Pulmonary artery endothelial cell (primary cell): ENCODE measurements at regions not wholly inside any gene's neighbourhood (a gene's known extent, or its start where the extent isn't known, plus 50 kb on each side); places are given as distances from the start of the nearest gene placed in this dataset.

Experiments used
- DNase-seq: peaks from one replicate; pipeline ENCODE4 v3.0.0-alpha.2; 2011; ENCODE audit warnings: low read depth, low spot score

DNA sequence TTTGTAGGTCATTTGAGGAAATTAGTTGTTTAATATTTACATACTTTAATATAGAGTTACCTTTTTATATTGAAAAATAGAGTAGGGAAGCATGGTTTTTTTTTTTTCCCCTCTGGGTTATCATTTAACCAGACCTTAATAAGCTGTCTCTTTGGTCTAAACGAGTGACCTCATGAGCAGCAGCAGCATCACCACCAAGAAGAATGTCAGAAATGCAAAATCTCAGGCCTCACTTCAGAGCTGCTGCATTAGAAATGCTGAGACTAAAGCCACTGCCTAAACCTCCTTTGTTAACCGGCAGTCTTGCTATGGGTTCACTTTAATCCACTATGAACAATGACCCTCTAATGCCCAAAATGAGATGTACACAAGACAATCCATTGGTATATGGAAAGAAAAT, 733.7 kb upstream of the FAM98A start:
- no peak for DNase-seq

GRCh38 chr2:34320056-34320455, 721.0 kb upstream of the FAM98A start:
- no peak for DNase-seq

DNA sequence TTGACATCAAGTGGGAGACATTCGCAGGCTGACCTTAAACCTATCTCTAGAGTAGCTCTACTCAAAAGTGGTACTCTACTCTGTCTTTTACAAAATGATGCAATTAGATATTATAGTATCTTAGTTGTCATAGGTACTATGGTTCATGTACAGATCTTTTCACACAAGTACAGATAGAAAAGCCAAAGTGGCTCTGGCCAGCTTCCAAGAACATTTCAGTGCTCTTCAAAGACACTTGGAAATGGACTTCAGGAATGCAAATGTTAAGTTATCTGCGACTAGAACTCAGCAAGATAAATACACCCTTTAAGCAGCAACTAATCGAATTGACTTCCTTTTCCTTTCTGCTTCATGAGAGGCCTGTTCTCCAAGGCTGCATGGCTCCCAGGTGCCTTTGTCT, 718.7 kb upstream of the FAM98A start:
- no peak for DNase-seq

GRCh38 chr2:34316788-34317187, 717.7 kb upstream of the FAM98A start:
- no peak for DNase-seq

DNA sequence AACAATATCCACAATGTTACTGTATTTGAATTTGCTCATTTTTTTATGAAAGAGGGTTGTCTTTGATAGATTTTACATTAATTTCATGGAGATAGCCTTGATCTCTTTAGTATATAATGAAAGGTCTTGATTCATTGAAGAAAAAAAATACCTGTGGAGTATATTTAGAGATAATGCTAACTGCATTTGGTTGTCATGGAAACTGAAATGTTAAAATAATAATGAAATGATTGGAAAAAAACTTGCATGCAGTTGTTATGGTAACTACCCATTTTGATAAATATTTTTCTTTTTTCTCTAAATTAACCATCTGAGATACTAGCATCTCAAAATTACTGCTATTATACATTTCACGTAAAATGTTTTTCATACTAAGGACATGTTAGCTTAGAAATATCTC, 712.7 kb upstream of the FAM98A start:
- no peak for DNase-seq

GRCh38 chr2:34308140-34308539, 709.0 kb upstream of the FAM98A start:
- no peak for DNase-seq

DNA sequence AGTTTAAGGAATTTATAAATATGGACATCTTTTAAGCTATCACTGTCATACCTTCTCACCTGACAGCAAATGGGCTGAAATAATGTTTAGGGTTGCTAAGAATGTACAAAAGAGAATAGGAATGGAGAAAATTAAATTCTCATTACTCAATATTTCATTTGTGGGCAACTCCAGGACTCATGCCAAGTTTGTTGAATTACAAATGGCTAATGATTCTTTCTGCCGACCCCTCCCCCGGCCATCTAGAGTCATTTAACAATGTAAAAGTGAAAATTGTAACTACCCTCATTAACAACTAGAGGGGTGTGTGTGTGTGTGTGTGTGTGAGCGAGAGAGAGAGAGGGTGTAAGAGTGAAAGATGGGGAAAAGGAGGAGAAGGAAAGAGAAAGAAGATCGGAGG, 708.5 kb upstream of the FAM98A start:
- no peak for DNase-seq

DNA sequence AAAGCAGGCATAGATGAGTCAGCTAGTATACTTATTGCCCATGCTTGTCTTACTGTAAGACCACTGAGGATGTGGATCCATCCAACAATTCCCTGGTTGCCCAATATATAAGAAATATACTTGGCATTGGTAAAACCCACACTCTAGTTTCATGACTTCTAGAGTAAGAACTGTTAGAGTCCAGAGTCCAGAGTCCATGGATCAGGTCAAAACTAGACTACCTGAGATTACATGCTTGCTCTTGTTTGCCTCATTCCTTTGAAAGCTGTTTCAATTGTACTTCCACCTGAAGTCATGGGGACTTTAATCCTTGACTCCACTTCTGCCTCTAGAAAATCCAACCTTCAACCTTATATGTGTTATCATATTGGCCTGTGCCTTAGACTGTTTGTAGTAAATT, 707.6 kb upstream of the FAM98A start:
- no peak for DNase-seq

GRCh38 chr2:34305587-34305986, 706.5 kb upstream of the FAM98A start:
- no peak for DNase-seq

- no peak for DNase-seq
Observed at GRCh38 chr2:34294961-34295360, 695.9 kb upstream of the FAM98A start.

- no peak for DNase-seq
Observed at GRCh38 chr2:34291076-34291475, 692.0 kb upstream of the FAM98A start.

GRCh38 chr2:34288016-34288415, 688.9 kb upstream of the FAM98A start:
- no peak for DNase-seq

DNA sequence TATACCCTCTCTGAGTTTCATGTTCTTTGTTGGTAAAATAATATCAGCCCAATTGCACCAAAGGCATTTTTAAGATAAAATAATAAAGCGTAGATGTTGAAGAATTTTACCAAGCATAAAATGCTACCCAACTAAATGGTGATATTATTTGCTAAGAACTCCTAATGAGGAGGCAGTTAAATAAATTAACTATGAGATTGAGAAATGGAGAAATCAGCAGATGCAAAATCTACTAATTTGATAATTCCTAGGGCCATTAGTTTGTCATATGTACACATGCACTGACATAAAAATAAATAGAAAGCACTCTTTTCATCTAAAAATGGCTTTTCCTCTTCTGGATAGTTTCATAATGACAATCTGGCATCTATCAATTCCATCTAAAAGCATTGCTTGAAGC, 681.5 kb upstream of the FAM98A start:
- DNase-seq, result no peak

GRCh38 chr2:34266908-34267697, 668.0 kb upstream of the FAM98A start:
- DNase-seq, result no peak

- no peak for DNase-seq
Observed at GRCh38 chr2:34261701-34262100, 662.6 kb upstream of the FAM98A start.

DNA sequence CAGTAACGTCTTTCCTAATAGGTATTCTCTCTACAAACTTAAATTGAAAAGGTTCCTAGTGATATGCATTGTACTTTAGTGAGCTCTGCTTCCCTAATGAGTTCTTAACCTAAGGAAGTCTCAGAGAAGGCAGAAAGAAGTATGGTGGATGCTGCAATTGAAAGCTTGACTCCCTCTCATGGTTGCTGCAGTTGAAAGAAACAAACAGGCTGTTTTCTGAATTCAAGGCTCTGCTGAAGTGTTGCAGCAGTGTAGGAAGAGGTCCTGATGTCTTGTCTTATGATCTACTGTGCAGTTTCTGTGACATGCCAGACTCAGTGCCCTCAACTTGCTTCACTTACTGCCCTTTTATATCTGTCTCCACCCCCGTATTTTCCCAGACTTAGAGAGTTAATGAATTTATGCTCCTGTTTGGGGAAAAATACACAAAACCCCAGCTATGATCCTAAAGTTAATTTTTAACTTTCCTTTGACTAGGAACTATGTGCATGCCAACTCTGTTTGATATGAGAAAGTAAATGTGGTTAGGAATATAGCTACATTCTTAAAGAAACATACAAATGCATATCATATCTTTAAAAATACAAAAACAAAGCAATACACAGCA, 655.3 kb upstream of the FAM98A start:
- no peak for DNase-seq

DNA sequence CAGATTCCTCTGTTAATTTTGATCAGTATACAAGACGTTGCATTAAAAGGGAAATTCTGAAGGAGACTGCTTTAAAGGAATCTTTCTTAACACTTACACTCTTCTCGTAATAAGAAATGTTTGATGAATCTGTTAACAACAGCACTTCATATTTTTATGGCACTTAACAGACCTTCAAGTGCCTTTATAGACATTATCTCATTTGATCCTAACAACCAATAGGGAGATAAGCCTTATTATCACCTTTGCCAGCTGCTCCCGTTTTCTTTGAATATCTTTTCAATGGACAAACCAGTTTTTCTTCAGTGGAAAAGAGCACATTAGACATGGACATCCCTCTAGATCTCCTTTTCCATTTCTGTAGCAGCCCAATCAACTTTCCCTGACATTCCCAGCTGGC, 653.0 kb upstream of the FAM98A start:
- DNase-seq, result no peak

DNA sequence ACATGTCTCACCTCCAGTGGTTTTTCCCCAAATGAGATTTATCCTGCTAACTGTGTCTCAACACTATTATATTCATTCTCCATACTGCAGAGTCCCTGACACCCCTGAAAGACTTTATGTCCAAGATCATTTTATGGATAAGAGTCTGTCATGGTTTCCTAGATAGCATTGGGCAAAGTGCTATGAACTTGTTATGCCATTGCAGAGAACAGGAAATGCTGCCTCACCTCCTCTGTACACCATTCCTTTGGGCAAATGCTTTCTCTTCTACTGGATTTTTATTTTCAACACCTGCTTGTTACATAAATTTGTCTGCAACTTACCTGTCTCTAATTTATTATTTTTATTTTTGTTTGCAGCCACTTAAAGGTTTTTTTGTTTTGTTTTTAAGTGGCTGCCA, 652.5 kb upstream of the FAM98A start:
- DNase-seq, result no peak

GRCh38 chr2:34244195-34244594, 645.1 kb upstream of the FAM98A start:
- no peak for DNase-seq

DNA sequence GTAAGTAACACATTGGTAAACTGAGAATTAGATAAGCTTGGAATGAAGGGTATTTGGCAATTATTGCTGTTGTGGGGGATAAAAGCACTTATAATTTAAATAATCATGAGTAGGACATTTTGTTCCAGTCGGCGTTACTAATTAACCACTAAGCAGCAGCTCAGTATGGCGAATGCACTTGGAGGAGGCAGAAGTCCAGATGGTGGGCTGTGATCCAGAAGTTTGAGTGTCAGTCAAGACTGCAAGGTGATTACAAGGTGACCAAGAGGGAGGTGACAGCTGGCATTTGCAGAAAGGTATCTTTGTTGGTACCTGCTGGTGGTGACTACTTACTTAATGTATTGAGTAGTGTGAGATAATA, 643.6 kb upstream of the FAM98A start:
- no peak for DNase-seq

GRCh38 chr2:34241905-34242762, 643.0 kb upstream of the FAM98A start:
- DNase-seq, result no peak

- DNase-seq, result no peak
Observed at GRCh38 chr2:34239511-34239910, 640.4 kb upstream of the FAM98A start.

DNA sequence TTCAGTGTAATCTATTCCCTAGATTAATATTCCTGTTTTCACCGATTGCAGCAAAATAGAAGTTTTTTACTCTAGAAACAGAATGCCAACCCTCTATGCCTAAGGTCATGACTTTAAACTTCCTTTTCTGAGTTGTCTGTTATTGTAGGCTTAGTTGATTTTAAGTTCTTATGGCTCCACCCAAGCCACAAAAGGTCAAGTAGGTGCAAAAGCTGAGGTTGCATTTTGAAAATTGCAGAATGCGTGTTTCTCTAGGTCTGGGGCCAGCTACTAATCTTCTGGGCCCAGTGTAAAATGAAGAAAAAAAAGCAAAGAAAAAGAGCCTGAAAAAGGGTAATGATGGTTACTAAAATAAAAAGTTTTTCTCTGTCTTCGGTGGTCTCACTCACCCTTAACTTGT, 635.7 kb upstream of the FAM98A start:
- no peak for DNase-seq
